HG03565 (cell line): ENCODE measurements at regions not wholly inside any gene's neighbourhood (a gene's known extent, or its start where the extent isn't known, plus 50 kb on each side); places are given as distances from the start of the nearest gene placed in this dataset.

Experiments used
- ATAC-seq: cut with Tn5 transposase; IDR thresholded peaks from one replicate; pipeline ENCODE4 v1.9.1; 2021; ENCODE audit warnings: mild to moderate bottlenecking, moderate library complexity; ENCODE audit not compliant: unreplicated experiment

DNA sequence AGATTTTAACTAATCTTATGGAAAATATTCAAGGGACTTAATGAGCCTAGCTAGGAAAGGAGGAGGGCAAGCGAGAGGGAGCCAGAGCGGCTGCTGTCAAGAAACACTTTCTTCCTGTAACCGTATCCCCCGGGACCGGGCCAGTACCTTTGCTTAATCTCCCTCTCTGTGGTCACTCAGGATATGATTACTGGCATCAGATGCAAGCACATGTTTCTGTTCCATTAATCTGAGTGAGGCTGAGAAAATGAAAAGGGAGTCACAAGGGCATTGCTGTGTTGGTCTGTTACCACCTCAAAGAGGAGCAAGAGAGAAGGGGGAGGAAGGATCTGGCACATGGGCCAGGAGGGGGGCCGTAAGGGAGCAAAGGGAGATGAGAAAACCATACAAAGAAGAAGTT is 356.7 kb upstream of the GATB start:
- no peak for ATAC-seq

DNA sequence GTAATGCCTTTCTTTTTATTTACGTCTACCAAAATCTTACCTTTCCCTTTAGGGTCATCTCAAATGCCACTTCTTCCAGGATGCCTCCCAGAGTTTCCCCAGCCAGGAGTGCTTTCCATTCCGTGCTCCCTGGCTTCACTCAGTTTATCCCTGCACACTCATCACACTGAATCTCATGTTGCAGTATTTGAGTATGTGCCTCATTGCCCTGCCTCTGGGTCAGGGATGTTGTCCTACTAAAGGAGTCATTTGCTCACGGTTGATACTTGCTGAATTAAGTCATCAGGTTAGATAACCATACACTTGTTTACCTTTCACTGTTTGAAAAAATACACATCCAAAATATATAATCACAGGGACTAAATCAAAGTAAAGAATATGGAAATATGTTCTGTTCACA is 356.2 kb upstream of the GATB start:
- ATAC-seq = no peak

DNA sequence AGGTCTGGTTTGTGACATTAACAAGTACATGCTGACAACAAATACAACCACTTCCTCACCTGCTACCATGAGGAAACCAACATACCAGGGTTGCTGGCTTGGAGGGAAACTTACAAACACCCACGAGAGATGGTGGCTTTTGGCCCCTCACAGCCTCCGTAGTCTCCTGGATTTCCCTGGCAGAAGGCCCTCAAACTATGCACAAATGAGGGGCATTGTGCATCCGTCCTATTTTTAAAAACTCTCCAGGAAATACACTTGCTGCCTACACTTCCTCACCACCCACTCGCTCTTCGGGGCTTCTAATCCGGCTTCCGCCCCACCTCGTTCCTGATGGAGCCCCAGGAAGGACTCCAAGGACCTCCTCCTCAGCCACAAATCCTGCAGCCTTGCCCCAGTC is 355.0 kb upstream of the GATB start:
- no peak for ATAC-seq

DNA sequence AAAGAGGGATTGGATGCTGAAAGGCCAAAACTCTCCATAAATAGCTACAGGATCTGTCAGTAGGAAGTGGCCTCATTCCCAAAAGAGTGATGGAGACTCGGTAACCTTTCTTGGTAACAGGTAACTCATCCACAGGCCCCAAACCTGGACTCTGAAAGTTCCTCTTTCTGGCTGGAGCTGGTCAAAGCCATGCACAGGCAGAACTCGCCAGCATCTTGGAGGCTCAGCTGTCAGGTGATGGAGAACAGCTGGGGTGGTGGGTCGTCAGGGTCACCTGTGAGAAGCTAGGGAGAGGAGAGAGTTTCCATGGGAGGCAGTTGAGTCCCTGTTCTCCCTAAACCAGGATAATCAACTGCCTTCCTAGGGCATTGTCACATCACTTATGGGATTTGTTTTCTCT is 354.3 kb upstream of the GATB start:
- ATAC-seq = no peak

DNA sequence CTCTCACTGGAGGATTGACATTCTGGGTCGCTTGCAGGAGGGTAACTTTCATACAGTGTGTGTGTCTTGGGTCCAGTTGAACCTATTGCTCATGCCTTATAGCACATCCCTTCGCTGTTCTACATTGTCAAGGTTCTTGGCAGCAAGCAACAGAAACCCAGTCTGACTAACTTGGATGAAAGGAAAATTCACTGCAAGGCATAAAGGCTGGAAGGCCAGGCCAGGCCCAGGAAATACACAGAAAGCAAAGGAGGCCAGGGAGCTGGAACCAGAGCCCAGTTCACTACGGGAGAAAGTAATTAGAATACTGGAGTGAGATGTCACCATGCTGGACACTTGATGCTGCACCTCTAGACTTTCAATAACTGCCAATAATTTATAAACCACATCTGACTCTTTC is 353.8 kb upstream of the GATB start:
- no peak for ATAC-seq

DNA sequence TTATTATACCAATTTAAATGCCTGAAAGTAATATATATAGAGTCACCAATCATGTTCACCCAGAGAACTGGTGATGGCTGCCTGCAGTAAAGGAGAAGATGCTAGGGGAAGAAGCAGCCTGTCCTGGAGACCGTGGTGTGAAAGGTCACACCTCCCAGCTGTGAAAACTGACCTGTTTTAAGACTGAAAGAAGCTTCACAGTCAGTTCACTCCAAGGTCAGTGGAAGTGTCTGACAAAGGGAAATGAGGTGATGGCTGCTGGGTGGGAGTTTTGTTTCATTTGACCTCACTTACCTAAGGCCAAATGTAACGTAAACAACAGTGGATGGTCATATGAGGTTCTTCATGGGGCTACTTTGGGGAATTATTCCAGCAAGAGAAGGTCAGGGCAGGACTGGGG is 352.1 kb upstream of the GATB start:
- peak; percentile 93 for ATAC-seq

DNA sequence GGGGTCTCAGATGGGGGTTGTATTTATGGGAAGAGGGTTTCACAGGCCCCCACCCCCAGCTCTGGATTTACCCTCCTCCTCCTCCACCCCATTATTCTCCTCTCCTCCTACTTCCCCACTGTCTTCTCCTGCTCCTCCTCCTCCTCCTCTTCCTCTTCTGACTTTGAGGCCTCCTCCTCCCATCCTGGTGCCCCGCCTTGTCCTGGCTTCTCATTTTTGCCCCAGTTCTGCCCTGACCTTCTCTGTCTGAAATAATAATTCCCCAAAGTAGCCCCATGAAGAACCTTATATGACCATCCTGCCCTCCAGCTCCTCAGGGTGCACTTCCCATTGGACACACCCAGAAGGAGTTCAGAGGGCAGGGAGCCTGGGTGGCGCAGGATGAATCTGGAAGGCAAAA is 351.4 kb upstream of the GATB start:
- ATAC-seq = no peak

DNA sequence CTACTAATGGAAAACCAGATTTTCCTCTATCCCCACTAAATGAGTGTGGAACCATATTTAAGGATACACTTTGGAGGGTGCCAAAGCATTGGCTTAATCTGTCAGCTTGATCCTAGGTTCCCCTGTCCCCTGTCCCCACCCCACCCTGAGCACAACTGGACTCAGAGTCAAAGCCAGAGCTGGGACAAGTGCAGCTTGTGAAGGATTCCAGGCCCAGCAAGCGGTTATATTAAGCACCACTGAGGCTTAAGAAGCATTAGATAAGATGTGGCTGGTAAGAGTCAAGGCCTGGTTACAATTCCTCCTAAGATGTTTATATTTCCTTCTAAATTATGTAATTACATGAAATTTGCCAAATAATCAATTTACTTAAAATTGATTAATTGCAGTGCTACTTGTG is 350.0 kb upstream of the GATB start:
- no peak for ATAC-seq

DNA sequence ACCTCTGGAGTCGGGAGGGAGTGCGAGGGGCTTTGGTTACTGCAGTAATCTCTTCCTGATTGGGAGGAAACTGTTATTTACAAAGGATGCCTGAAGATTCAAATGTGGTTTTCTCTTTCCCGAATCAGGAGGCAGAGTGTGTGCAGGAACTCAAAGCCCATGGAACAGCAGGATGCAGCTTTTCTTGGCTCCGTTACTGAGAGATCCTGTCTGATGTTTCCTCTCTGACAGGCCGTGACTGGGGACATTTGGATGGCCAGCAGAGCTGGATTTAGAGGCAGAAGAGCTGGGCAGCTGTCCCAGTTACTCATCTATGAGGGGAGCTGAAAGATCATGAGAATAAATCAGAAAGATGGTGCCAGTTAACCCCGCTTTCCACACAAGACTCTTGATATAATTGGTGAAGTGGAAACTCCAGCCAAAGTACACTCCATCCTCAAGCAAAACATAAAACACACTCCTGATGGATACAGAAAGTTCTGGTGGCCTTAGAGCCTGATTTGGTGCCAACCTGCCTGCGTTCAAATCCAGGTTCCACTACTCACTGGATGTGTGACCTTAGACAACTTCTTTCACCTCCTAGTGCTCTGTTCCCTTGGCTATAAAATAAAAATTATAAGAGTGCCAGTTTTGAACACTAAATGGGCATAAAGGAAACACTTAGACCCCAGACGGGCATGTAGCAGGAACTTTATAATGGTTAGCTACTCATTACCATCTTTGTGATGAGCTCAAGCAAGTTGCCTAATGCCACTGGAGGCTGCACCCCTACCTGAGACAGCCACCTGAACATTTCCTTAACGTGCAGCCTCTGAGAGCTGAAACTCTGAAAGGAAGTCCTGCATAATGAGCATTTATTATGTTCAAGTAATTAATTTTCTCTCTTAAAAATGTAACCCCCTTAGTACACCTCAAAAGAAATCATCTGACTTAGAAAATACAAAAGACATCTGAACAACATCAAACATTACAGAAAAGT is 349.0 kb upstream of the GATB start:
- ATAC-seq = no peak

DNA sequence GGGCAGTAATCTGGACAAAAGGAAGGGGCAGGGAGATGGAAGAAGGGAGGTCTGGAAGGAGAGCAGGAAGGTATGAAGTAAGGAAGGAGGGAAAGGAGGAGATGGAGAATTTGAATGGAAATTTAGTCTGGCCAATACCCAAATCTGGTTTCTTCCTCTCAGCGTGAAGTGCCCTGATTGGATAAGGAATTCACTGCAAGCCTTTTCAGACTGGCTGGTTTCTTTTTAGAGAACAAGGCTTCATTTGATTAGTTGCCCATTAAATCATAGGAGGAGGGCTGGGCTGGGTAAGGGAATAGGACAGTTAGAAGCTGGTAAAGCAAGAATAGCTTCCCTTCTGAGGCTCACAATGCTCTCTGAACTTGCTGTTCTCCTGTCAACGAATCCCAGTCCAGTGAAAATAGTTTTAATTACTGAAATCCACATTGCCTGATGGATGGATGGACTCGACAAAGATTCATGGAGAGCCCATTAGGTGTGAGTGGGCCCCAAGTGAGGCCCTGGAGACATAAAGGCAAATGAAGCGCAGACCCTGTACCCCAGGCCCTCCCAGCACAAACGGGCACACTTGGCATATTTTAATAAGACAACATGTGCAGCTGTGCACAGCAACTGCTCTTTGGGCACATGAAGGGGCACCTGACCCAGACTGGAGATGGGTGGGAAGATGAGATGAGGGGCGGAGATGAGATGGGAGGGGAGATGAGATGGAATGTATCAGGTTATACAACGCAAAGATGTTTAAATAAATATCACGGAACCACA is 347.1 kb upstream of the GATB start:
- ATAC-seq = no peak

DNA sequence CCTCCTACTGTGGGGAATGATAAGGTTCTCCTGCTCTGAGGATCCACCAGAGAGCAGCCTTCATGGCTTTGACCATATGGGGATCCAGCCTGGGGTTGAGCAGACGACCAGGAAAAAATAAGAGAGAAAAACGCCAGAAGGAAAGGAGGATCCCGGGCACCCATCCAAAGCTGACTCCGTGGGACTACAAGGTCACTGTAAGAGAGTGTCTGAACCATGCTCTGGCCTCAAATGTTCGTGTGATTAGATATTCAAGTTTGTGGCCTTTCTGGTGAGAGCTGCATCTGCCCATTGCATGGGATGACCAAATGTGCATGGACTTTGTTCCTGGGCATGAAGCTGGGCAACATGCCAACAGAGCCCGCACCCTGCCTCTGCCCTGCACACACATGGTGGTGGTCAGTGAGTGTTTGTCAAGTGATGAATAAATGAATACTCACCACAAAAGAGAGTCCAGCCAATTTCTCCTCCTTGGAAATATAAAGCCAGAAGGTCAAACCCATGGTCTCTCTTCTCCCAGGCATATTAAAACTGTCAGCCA is 346.0 kb upstream of the GATB start:
- no peak for ATAC-seq

DNA sequence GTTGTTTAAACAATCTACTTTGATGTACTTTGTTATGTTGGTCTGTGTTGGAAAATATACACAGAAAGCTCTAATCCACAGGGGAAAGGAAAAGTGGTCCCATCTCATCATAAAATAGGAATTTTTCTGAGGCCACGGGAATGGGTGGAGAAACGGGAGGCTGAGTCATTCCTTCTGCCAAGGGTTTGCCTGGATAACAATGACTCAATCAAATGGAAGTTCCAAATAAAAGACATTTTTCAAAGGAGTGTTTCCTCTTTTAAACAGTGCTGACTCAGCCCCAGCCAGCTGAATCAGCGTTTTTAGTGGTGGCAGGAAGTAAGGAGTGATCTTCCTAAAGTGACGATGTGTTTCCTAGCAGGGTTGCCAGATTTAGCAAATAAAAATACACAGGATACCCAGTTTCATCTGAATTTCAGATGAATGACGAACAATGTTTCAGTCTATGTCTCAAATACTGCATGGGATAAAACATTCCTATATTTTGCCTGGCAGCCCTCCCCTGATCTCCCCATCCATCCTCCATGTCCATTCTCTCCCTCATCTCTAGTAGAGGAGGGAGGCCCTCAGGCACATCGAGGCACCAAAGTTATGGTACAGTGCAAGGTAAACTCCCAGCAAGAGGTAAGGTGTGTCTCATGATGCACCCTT is 345.4 kb upstream of the GATB start:
- ATAC-seq = no peak

DNA sequence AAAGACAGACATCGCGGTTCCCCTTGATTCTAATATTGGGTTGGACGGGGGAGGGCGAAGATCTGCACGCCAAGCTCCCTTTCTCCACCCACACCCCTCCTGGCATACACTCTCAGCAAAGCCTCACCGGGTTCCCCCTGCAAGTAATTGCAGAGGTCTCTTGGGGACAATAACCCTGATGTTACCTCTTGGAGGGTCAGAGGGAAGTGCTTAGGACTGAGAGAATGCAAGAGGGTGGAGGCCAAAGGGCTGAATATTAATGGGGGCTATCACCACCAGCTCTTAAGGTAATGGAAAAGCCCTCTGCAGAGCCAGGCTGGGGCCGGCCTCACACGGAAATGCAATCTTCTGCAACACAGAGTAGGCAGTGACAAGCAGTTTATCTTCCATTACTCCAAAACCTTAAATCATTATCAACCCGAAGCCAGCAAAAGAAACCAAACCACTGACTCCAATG is 344.1 kb upstream of the GATB start:
- ATAC-seq = no peak

DNA sequence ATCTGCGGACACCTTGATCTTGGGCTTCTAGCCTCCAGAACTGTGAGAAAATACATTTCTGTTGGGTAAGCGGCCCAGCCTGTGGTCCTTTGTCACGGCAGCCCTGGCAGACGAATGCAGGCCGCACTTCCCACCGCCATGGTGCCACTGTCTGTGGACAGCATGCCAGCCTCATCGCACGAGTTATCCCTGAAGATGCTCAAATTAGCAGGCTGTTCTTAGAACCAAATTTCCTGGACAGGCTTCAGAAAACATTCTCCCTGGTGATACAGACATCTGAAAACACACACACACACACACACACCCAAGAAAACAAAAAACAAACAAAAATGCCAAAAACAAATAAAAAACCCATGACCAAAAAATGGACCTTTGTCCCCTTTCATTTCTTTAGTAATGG is 343.5 kb upstream of the GATB start:
- no peak for ATAC-seq

DNA sequence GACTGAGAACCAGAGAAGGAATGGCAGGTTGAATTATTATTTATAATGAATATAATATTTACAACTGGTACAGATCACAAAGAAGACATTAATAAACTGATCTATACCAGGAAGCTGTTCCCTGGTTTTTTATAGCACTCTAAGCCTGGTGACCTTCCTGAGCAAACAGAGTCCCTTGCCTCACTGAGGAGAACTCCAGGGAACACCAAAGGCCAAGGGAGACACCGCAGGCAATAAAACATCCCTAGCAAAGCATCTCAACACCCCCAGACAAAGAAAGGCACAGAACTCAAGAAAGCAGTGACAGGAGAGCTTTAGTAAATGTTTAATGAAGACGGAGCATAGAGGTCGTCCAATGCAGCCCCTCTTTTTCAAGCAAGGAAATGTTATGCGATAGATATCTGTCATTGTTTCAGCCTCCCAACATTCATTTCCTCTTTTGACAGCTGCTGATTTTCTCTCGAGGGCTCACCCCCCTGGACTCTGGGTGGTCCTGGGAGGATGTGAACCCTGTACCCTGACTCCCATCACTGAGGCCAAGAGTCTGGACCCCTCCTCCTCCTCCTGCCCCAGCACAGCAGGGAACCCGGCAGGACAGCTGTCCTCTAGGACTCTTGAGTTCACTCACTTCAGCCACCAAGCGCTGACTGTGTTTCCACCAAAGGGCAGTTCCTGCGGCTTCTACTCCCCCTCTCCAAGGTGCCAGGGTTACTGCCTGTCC is 342.5 kb upstream of the GATB start:
- no peak for ATAC-seq

DNA sequence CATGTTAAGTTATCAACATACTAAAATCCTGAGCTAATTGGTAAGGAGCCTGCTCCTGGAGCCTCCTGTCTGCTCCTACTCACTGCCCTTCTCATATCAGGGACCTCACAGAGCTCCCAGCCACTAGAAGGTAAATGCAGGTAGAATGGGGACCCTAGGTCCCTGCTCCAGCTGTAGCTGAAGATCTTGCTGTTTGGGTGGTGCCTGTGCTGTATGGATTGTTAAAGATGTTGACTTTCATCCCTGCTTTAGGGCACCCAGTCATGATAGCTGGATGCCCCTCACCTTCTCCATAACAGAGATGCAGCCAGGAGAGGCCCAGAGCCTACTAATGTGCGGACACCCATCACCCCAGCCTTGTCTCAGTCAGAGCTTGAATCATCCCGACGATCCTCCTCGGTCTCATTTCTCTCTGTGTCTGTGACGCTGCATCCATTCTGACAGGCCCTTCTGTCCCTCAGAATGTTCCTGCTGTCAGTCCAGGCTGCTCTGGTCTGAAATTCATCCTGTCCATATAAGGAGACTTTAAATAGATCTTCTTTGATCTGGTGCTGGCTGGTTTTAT is 341.7 kb upstream of the GATB start:
- no peak for ATAC-seq

DNA sequence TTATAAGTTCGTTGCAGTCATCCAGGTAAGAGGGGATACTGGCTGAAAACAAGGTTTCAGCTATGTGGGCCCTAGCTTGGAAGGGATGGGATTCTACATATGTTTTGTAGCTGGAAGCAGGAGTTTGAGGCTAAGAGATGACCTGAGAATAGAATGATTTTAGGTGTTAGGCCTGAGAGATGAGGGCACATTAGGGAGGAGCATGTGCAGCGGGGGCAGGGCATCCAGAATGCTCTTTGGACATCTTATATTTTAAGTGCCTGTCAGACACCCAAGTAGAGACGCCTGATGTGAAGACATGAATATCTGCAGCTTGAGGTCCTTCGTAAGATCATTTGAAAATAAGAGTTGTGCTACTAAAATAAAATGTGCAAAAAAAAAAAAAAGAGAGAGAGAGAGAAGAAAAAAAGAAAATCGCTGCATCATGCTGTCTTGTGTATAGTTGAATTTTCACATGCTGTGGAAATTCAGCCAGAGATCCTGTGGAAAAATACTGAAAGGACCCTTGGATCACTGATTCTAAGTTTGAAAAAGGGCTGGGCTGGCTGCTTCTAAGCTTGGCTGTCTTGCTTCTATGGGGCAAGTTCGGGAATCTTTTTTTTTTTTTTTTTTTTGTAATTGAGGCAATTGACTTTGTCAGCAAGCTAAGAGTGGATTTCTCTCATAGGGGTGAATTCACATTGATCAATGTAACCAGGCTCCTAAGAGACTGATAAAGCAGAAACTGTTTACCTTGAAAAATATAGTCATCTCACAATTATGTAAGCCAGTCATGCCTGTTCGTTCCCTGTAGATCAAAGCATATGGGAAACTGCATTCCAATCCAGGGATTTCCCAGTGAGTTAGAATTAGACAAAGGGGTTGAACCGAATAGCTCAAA is 341.0 kb upstream of the GATB start:
- no peak for ATAC-seq

DNA sequence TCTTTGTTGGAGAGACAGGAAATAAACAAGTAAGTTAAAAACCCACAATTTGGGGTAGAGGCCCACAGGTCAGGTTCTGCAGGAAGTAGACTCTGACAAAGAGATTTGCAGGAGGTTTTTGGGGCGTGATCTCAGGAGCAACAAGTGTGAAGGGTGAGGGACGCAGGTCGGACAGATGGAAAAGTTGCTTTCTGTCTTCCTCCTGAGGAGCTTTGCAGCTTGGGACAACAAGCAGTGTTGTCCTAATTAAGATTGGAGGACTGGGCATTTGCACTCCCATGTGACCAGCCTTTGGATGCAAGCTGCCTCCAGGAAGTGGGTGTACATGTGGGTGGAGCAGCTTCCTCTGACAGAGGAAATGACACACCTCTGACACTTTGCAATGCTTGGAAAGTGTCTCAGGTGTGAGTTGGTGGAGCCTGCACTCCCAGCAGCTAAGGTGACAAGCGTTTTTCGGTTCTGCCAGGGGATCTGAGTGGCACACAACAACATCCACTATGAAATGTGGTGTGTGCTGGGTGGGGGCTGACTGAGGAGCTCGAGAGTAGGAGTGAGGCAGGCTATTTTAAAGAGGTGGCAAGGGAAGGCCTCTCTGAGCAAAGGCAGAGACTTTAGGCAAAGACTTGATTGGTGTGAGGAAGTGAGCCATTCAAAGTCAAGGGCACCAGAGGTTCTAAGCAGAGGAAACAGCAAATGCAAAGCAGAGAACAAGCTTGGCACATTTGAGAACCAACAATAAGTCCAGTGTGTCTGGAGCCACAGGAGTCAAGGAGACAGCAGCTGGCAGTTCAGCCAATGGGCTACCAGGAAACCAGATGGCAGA is 339.8 kb upstream of the GATB start:
- ATAC-seq = peak; percentile 38
